ENCODE measurements at regions not wholly inside any gene's neighbourhood (a gene's known extent, or its start where the extent isn't known, plus 50 kb on each side); places are given as distances from the start of the nearest gene placed in this dataset.

GRCh38 chr10:44628921-44629320 is 244.0 kb upstream of the CXCL12 start:
- no peak overlapping the region for H3K27ac Mint-ChIP-seq
- Histone ChIP-seq H3K27me3 (ENCODE audit: control insufficient read depth, insufficient read depth, low read length) (no peaks in the 10 kb centered on the region), H3K36me3 (ENCODE audit: control insufficient read depth, insufficient read depth, low read length) (no peaks in the 10 kb centered on the region), H3K27ac (ENCODE audit: insufficient read depth, low read length, poor library complexity, severe bottlenecking) (no peak overlapping the region), H3K4me1 (ENCODE audit: control insufficient read depth, insufficient read depth, low read length, poor library complexity, severe bottlenecking) (no peaks in the 10 kb centered on the region), H3K4me3 (ENCODE audit: low read depth, low read length) (no peak overlapping the region), H3K9me3 (ENCODE audit: control insufficient read depth in 2 of 2, low read length in 2 of 2) (no peaks in the 10 kb centered on the region)
- ATAC-seq (ENCODE audit: low read depth in 2 of 2) (no peak), DNase-seq (no peak)
- no peaks in the 10 kb centered on the region for H3K4me1 Mint-ChIP-seq
- H3K4me3 Mint-ChIP-seq: no peak overlapping the region
- H3K9me3 Mint-ChIP-seq: peaks cover 0 to 3% (median 0%) of the 10 kb centered on the region in 7 donors
- no peaks in the 10 kb centered on the region for H3K36me3 Mint-ChIP-seq
- H3K27me3 Mint-ChIP-seq: no peaks in the 10 kb centered on the region

DNA sequence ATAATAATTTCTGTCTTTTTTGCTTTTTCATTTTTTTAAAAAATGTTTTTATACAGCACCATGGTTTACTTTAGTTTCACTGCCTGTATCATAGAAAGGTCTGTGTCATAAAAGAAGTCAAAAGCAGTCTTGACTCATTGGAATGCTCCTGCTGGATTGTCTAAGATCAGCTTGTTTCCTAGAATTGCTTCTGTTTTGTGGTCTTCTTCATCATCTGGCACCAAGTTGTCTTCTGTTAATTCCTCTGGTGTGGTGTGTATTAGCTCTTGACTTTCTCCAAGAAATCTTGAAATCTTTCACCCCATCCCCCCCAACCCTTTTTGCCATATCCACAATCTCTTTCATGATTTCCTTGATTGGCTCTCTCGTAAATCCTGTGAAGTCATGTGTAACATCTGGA is 250.3 kb upstream of the CXCL12 start:
- peaks cover 0 to 4% (median 0%) of the 10 kb centered on the region in 7 donors for H3K9me3 Mint-ChIP-seq
- H3K4me1 Mint-ChIP-seq: no peaks in the 10 kb centered on the region
- H3K27ac Mint-ChIP-seq: no peak overlapping the region
- no peak for ATAC-seq (ENCODE audit: low read depth in 2 of 2)
- H3K4me3 Mint-ChIP-seq: no peak overlapping the region
- DNase-seq: no peak
- Histone ChIP-seq H3K27me3 (ENCODE audit: control insufficient read depth, insufficient read depth, low read length) (no peaks in the 10 kb centered on the region), H3K27ac (ENCODE audit: insufficient read depth, low read length, poor library complexity, severe bottlenecking) (no peak overlapping the region), H3K9me3 (ENCODE audit: control insufficient read depth in 2 of 2, low read length in 2 of 2) (no peaks in the 10 kb centered on the region), H3K4me1 (ENCODE audit: control insufficient read depth, insufficient read depth, low read length, poor library complexity, severe bottlenecking) (no peaks in the 10 kb centered on the region), H3K4me3 (ENCODE audit: low read depth, low read length) (no peak overlapping the region), H3K36me3 (ENCODE audit: control insufficient read depth, insufficient read depth, low read length) (no peaks in the 10 kb centered on the region)
- H3K36me3 Mint-ChIP-seq: no peaks in the 10 kb centered on the region
- H3K27me3 Mint-ChIP-seq: no peaks in the 10 kb centered on the region

DNA sequence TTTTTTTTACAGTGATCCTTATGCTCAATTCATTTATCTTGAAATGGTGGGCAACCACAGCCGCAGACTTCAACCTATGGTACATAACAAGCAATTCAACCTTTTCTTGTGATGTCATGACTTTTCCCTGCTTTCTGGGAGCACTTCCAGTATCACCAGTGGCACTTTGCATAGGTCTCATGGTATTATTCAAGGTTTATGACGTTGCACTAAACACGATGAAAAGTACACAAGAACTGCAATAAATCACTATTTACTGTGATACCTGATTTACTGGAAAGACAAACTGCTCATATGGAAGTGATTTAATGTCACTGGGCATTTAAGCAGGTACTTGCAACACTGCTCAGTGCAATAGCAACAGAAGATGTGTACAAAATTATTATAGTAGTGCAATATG is 251.7 kb upstream of the CXCL12 start:
- Histone ChIP-seq H3K9me3 (ENCODE audit: control insufficient read depth in 2 of 2, low read length in 2 of 2) (no peaks in the 10 kb centered on the region), H3K4me1 (ENCODE audit: control insufficient read depth, insufficient read depth, low read length, poor library complexity, severe bottlenecking) (no peaks in the 10 kb centered on the region), H3K4me3 (ENCODE audit: low read depth, low read length) (no peak overlapping the region), H3K27ac (ENCODE audit: insufficient read depth, low read length, poor library complexity, severe bottlenecking) (no peak overlapping the region), H3K27me3 (ENCODE audit: control insufficient read depth, insufficient read depth, low read length) (no peaks in the 10 kb centered on the region), H3K36me3 (ENCODE audit: control insufficient read depth, insufficient read depth, low read length) (no peaks in the 10 kb centered on the region)
- Mint-ChIP-seq H3K9me3 (peaks cover 0 to 4% (median 0%) of the 10 kb centered on the region in 7 donors), H3K4me3 (no peak overlapping the region), H3K27me3 (no peaks in the 10 kb centered on the region), H3K27ac (no peak overlapping the region), H3K4me1 (no peaks in the 10 kb centered on the region), H3K36me3 (no peaks in the 10 kb centered on the region)
- DNase-seq: no peak
- no peak for ATAC-seq (ENCODE audit: low read depth in 2 of 2)

GRCh38 chr10:44640429-44640828 is 255.5 kb upstream of the CXCL12 start:
- no peaks in the 10 kb centered on the region for H3K27me3 ChIP-seq (ENCODE audit: control insufficient read depth, insufficient read depth, low read length)
- Mint-ChIP-seq H3K4me3 (no peak overlapping the region), H3K36me3 (no peaks in the 10 kb centered on the region), H3K4me1 (no peaks in the 10 kb centered on the region), H3K27ac (no peak overlapping the region), H3K9me3 (peaks cover 0 to 10% (median 6%) of the 10 kb centered on the region in 7 donors), H3K27me3 (no peaks in the 10 kb centered on the region)
- no peak overlapping the region for H3K27ac ChIP-seq (ENCODE audit: insufficient read depth, low read length, poor library complexity, severe bottlenecking)
- no peak overlapping the region for H3K4me3 ChIP-seq (ENCODE audit: low read depth, low read length)
- no peaks in the 10 kb centered on the region for H3K4me1 ChIP-seq (ENCODE audit: control insufficient read depth, insufficient read depth, low read length, poor library complexity, severe bottlenecking)
- no peak for DNase-seq
- no peaks in the 10 kb centered on the region for H3K9me3 ChIP-seq (ENCODE audit: control insufficient read depth in 2 of 2, low read length in 2 of 2)
- no peak for ATAC-seq (ENCODE audit: low read depth in 2 of 2)
- H3K36me3 ChIP-seq (ENCODE audit: control insufficient read depth, insufficient read depth, low read length): no peaks in the 10 kb centered on the region

- no peak for ATAC-seq (ENCODE audit: low read depth in 2 of 2)
Observed at GRCh38 chr10:44647473-44647872, 262.6 kb upstream of the CXCL12 start.

GRCh38 chr10:44647877-44648542 is 263.1 kb upstream of the CXCL12 start:
- no peaks in the 10 kb centered on the region for H3K9me3 ChIP-seq (ENCODE audit: control insufficient read depth in 2 of 2, low read length in 2 of 2)
- Mint-ChIP-seq H3K4me1 (no peaks in the 10 kb centered on the region), H3K4me3 (no peak overlapping the region), H3K9me3 (peaks cover 0 to 13% (median 6%) of the 10 kb centered on the region in 7 donors), H3K27me3 (no peaks in the 10 kb centered on the region), H3K27ac (no peak overlapping the region), H3K36me3 (no peaks in the 10 kb centered on the region)
- no peaks in the 10 kb centered on the region for H3K4me1 ChIP-seq (ENCODE audit: control insufficient read depth, insufficient read depth, low read length, poor library complexity, severe bottlenecking)
- DNase-seq: no peak
- no peaks in the 10 kb centered on the region for H3K27me3 ChIP-seq (ENCODE audit: control insufficient read depth, insufficient read depth, low read length)
- no peaks in the 10 kb centered on the region for H3K36me3 ChIP-seq (ENCODE audit: control insufficient read depth, insufficient read depth, low read length)
- H3K27ac ChIP-seq (ENCODE audit: insufficient read depth, low read length, poor library complexity, severe bottlenecking): no peak overlapping the region
- ATAC-seq (ENCODE audit: low read depth in 2 of 2): no peak
- no peak overlapping the region for H3K4me3 ChIP-seq (ENCODE audit: low read depth, low read length)

More at GRCh38 chr10:44647473-44647872, 262.6 kb upstream of the CXCL12 start:
- H3K27me3 ChIP-seq (ENCODE audit: control insufficient read depth, insufficient read depth, low read length): no peaks in the 10 kb centered on the region
- no peak for DNase-seq
- Mint-ChIP-seq H3K27me3 (no peaks in the 10 kb centered on the region), H3K9me3 (peaks cover 0 to 13% (median 7%) of the 10 kb centered on the region in 7 donors), H3K27ac (no peak overlapping the region), H3K4me1 (no peaks in the 10 kb centered on the region), H3K4me3 (no peak overlapping the region), H3K36me3 (no peaks in the 10 kb centered on the region)
- H3K4me3 ChIP-seq (ENCODE audit: low read depth, low read length): no peak overlapping the region
- no peaks in the 10 kb centered on the region for H3K4me1 ChIP-seq (ENCODE audit: control insufficient read depth, insufficient read depth, low read length, poor library complexity, severe bottlenecking)
- no peaks in the 10 kb centered on the region for H3K36me3 ChIP-seq (ENCODE audit: control insufficient read depth, insufficient read depth, low read length)
- no peaks in the 10 kb centered on the region for H3K9me3 ChIP-seq (ENCODE audit: control insufficient read depth in 2 of 2, low read length in 2 of 2)
- no peak overlapping the region for H3K27ac ChIP-seq (ENCODE audit: insufficient read depth, low read length, poor library complexity, severe bottlenecking)

DNA sequence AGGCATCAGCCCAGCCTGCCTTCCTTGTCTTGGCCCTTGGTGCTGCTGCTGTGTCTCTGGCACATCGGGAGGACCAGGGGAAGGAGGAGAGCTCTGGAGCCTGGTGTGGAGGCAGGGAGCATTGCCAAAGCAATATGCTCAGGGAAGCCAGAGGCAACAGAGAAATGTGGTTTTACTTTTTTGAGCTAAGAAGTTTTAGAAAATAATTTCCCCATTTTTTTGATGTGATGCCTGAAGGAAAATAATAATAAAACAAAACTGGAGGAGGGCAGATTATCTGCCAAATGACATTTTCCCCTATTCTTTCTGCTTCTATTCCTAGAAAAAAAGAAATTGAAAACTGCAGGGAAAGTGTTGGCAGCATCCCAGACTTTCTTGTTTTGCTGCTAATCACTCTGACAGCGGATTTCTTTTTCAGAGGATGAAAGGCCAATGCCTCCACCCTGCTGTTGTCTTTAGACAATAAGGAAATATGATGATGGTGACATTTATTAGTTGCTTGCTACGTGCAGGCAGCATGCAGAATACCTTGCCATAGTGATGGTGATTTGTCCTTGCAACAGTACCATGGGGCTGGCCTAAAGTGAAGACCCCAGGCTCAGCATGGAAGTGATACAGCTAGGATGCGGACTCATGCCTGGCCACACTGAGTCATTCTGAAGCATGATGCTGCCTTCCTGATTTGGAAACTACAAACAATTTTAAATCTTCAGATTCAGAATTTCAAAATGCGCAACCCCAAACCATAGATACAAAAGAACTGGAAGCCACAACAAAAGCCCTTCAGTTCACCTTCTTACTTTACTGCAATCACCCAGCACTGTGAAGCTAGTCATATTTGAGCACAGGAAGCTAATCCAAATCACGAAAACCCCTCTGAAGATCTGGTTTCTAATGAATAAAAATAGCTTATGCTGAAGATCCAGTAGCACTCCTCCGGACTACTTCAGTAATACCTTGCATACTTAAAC is 260.2 kb upstream of the TMEM72 start:
- Histone ChIP-seq H3K27me3 (ENCODE audit: control insufficient read depth, insufficient read depth, low read length) (no peaks in the 10 kb centered on the region), H3K9me3 (ENCODE audit: control insufficient read depth in 2 of 2, low read length in 2 of 2) (no peaks in the 10 kb centered on the region), H3K4me3 (ENCODE audit: low read depth, low read length) (no peak overlapping the region), H3K4me1 (ENCODE audit: control insufficient read depth, insufficient read depth, low read length, poor library complexity, severe bottlenecking) (no peaks in the 10 kb centered on the region), H3K27ac (ENCODE audit: insufficient read depth, low read length, poor library complexity, severe bottlenecking) (no peak overlapping the region), H3K36me3 (ENCODE audit: control insufficient read depth, insufficient read depth, low read length) (no peaks in the 10 kb centered on the region)
- H3K4me3 Mint-ChIP-seq: no peak overlapping the region
- DNase-seq (no peak), ATAC-seq (ENCODE audit: low read depth in 2 of 2) (no peak)
- no peaks in the 10 kb centered on the region for H3K4me1 Mint-ChIP-seq
- H3K9me3 Mint-ChIP-seq: peaks cover 0 to 7% (median 1%) of the 10 kb centered on the region in 7 donors
- no peak overlapping the region for H3K27ac Mint-ChIP-seq
- H3K27me3 Mint-ChIP-seq: no peaks in the 10 kb centered on the region
- H3K36me3 Mint-ChIP-seq: no peaks in the 10 kb centered on the region

All from CD4-positive, CD25-positive, alpha-beta regulatory T cell (primary cell).